Memory B cell (primary cell): ENCODE measurements at regions not wholly inside any gene's neighbourhood (a gene's known extent, or its start where the extent isn't known, plus 50 kb on each side); places are given as distances from the start of the nearest gene placed in this dataset.

Experiments used
- ATAC-seq: fragments of 150-1000 bp; cut with Tn5 transposase; 2 replicates; pipeline ENCODE4 v1.10.0; 2021; ENCODE audit warnings: low read depth, mild to moderate bottlenecking, moderate library complexity
- DNase-seq, 2 donors: peaks; one replicate each; pipeline ENCODE4 v3.0.0; 2022; ENCODE audit warnings: low spot score in 2 of 2
- H3K27ac Mint-ChIP-seq: one replicate; pipeline ENCODE4 v1.8.0; 2022; ENCODE audit warnings: mild to moderate bottlenecking, moderate library complexity, mixed read lengths
- H3K27me3 Mint-ChIP-seq: one replicate; pipeline ENCODE4 v1.8.0; 2022; ENCODE audit warnings: mixed read lengths
- H3K36me3 Mint-ChIP-seq: one replicate; pipeline ENCODE4 v1.8.0; 2022; ENCODE audit warnings: mild to moderate bottlenecking, mixed read lengths
- H3K4me1 Mint-ChIP-seq: one replicate; pipeline ENCODE4 v1.8.0; 2022; ENCODE audit warnings: mixed read lengths
- H3K4me3 Mint-ChIP-seq: one replicate; pipeline ENCODE4 v1.8.0; 2022; ENCODE audit warnings: mild to moderate bottlenecking, moderate library complexity, mixed read lengths
- H3K9me3 Mint-ChIP-seq: one replicate; pipeline ENCODE4 v1.8.0; 2022; ENCODE audit warnings: mixed read lengths

GRCh38 chr6:50591135-50591534 is 122.2 kb upstream of the TFAP2D start:
- DNase-seq, result no peak
- Mint-ChIP-seq H3K4me3 (no peak overlapping the region), H3K27ac (no peak overlapping the region), H3K4me1 (no peaks in the 10 kb centered on the region), H3K36me3 (no peaks in the 10 kb centered on the region), H3K27me3 (no peaks in the 10 kb centered on the region), H3K9me3 (peaks cover 3% of the 10 kb centered on the region)
- no peak for ATAC-seq

GRCh38 chr6:50600280-50600679 is 113.0 kb upstream of the TFAP2D start:
- H3K36me3 Mint-ChIP-seq, result no peaks in the 10 kb centered on the region
- H3K27me3 Mint-ChIP-seq, result no peaks in the 10 kb centered on the region

GRCh38 chr6:50602292-50602691 is 111.0 kb upstream of the TFAP2D start:
- Mint-ChIP-seq H3K9me3 (peaks cover 4% of the 10 kb centered on the region), H3K27me3 (no peaks in the 10 kb centered on the region), H3K27ac (no peak overlapping the region), H3K4me3 (no peak overlapping the region), H3K36me3 (no peaks in the 10 kb centered on the region), H3K4me1 (no peaks in the 10 kb centered on the region)
- DNase-seq, result peak in 1 of 2 donors; percentile 8
- no peak for ATAC-seq

More at GRCh38 chr6:50600280-50600679, 113.0 kb upstream of the TFAP2D start:
- Mint-ChIP-seq H3K4me3 (no peak overlapping the region), H3K9me3 (peaks cover 4% of the 10 kb centered on the region), H3K4me1 (no peaks in the 10 kb centered on the region), H3K27ac (no peak overlapping the region)
- no peak for DNase-seq
- ATAC-seq, result no peak

- H3K27me3 Mint-ChIP-seq, result no peaks in the 10 kb centered on the region
- no peaks in the 10 kb centered on the region for H3K36me3 Mint-ChIP-seq
- no peak overlapping the region for H3K27ac Mint-ChIP-seq
- ATAC-seq (no peak), DNase-seq (no peak)
- H3K4me3 Mint-ChIP-seq, result no peak overlapping the region
- H3K9me3 Mint-ChIP-seq, result no peaks in the 10 kb centered on the region
- no peaks in the 10 kb centered on the region for H3K4me1 Mint-ChIP-seq
Measured at GRCh38 chr6:50608421-50608820, 104.9 kb upstream of the TFAP2D start.

GRCh38 chr6:50610562-50610961 is 102.8 kb upstream of the TFAP2D start:
- H3K4me3 Mint-ChIP-seq, result no peak overlapping the region
- no peaks in the 10 kb centered on the region for H3K27me3 Mint-ChIP-seq
- no peak overlapping the region for H3K27ac Mint-ChIP-seq
- H3K9me3 Mint-ChIP-seq, result no peaks in the 10 kb centered on the region
- DNase-seq (no peak), ATAC-seq (no peak)
- H3K4me1 Mint-ChIP-seq, result no peaks in the 10 kb centered on the region
- H3K36me3 Mint-ChIP-seq, result no peaks in the 10 kb centered on the region

GRCh38 chr6:50635429-50635828 is 77.9 kb upstream of the TFAP2D start:
- Mint-ChIP-seq H3K36me3 (no peaks in the 10 kb centered on the region), H3K27me3 (no peaks in the 10 kb centered on the region), H3K4me1 (no peaks in the 10 kb centered on the region), H3K9me3 (peaks cover 3% of the 10 kb centered on the region), H3K4me3 (no peak overlapping the region), H3K27ac (no peak overlapping the region)
- ATAC-seq, result no peak
- no peak for DNase-seq

GRCh38 chr6:50637267-50637666 is 76.1 kb upstream of the TFAP2D start:
- DNase-seq, result no peak
- Mint-ChIP-seq H3K36me3 (no peaks in the 10 kb centered on the region), H3K4me1 (no peaks in the 10 kb centered on the region), H3K9me3 (peaks cover 3% of the 10 kb centered on the region), H3K27me3 (no peaks in the 10 kb centered on the region), H3K27ac (no peak overlapping the region), H3K4me3 (no peak overlapping the region)
- ATAC-seq, result no peak

- ATAC-seq (no peak), DNase-seq (no peak)
- H3K27me3 Mint-ChIP-seq, result no peaks in the 10 kb centered on the region
- H3K36me3 Mint-ChIP-seq, result peaks cover 3% of the 10 kb centered on the region
- H3K9me3 Mint-ChIP-seq, result peaks cover 15% of the 10 kb centered on the region
- H3K27ac Mint-ChIP-seq, result no peak overlapping the region
- no peak overlapping the region for H3K4me3 Mint-ChIP-seq
- H3K4me1 Mint-ChIP-seq, result no peaks in the 10 kb centered on the region
Measured at GRCh38 chr6:50649086-50649485, 64.2 kb upstream of the TFAP2D start.

- H3K4me3 Mint-ChIP-seq, result no peak overlapping the region
- ATAC-seq (no peak), DNase-seq (no peak)
- H3K27ac Mint-ChIP-seq, result no peak overlapping the region
- H3K36me3 Mint-ChIP-seq, result peaks cover 3% of the 10 kb centered on the region
- no peaks in the 10 kb centered on the region for H3K27me3 Mint-ChIP-seq
- H3K4me1 Mint-ChIP-seq, result no peaks in the 10 kb centered on the region
- H3K9me3 Mint-ChIP-seq, result peaks cover 9% of the 10 kb centered on the region
Measured at GRCh38 chr6:50653253-50653652, 60.1 kb upstream of the TFAP2D start.

GRCh38 chr6:50654155-50654554 is 59.2 kb upstream of the TFAP2D start:
- peaks cover 7% of the 10 kb centered on the region for H3K9me3 Mint-ChIP-seq
- DNase-seq, result no peak
- no peaks in the 10 kb centered on the region for H3K4me1 Mint-ChIP-seq
- peaks cover 3% of the 10 kb centered on the region for H3K36me3 Mint-ChIP-seq
- no peak overlapping the region for H3K27ac Mint-ChIP-seq
- no peaks in the 10 kb centered on the region for H3K27me3 Mint-ChIP-seq
- ATAC-seq, result no peak
- H3K4me3 Mint-ChIP-seq, result no peak overlapping the region

- H3K27me3 Mint-ChIP-seq, result no peaks in the 10 kb centered on the region
- no peak for DNase-seq
- H3K36me3 Mint-ChIP-seq, result no peaks in the 10 kb centered on the region
- ATAC-seq, result no peak
- peaks cover 3% of the 10 kb centered on the region for H3K9me3 Mint-ChIP-seq
- no peaks in the 10 kb centered on the region for H3K4me1 Mint-ChIP-seq
- H3K4me3 Mint-ChIP-seq, result no peak overlapping the region
- no peak overlapping the region for H3K27ac Mint-ChIP-seq
Measured at GRCh38 chr6:50655848-50656453, 57.4 kb upstream of the TFAP2D start.

- ATAC-seq (no peak), DNase-seq (no peak)
- H3K4me3 Mint-ChIP-seq, result no peak overlapping the region
- H3K27me3 Mint-ChIP-seq, result no peaks in the 10 kb centered on the region
- H3K9me3 Mint-ChIP-seq, result no peaks in the 10 kb centered on the region
- no peak overlapping the region for H3K27ac Mint-ChIP-seq
- no peaks in the 10 kb centered on the region for H3K4me1 Mint-ChIP-seq
- no peaks in the 10 kb centered on the region for H3K36me3 Mint-ChIP-seq
Measured at GRCh38 chr6:50657513-50657912, 55.8 kb upstream of the TFAP2D start.

GRCh38 chr6:50658561-50658960 is 54.8 kb upstream of the TFAP2D start:
- ATAC-seq (no peak), DNase-seq (no peak)
- Mint-ChIP-seq H3K4me3 (no peak overlapping the region), H3K4me1 (no peaks in the 10 kb centered on the region), H3K27me3 (no peaks in the 10 kb centered on the region), H3K27ac (no peak overlapping the region), H3K36me3 (no peaks in the 10 kb centered on the region), H3K9me3 (no peaks in the 10 kb centered on the region)

GRCh38 chr6:50661636-50662035 is 51.7 kb upstream of the TFAP2D start:
- H3K4me3 Mint-ChIP-seq, result no peak overlapping the region
- no peak overlapping the region for H3K27ac Mint-ChIP-seq
- no peaks in the 10 kb centered on the region for H3K27me3 Mint-ChIP-seq
- ATAC-seq, result no peak
- DNase-seq, result no peak
- no peaks in the 10 kb centered on the region for H3K4me1 Mint-ChIP-seq
- H3K9me3 Mint-ChIP-seq, result peaks cover 2% of the 10 kb centered on the region
- no peaks in the 10 kb centered on the region for H3K36me3 Mint-ChIP-seq
